GM19397 (cell line): ENCODE measurements at regions not wholly inside any gene's neighbourhood (a gene's known extent, or its start where the extent isn't known, plus 50 kb on each side); places are given as distances from the start of the nearest gene placed in this dataset.
"Not testable (repeated sequence)": the region's sequence is repeated elsewhere in the genome, so short reads cannot be mapped to it uniquely, and the experiment has no call there.

Source experiments
- ATAC-seq: cut with Tn5 transposase; IDR thresholded peaks from one replicate; pipeline ENCODE4 v1.9.1; 2021; ENCODE audit warnings: mild to moderate bottlenecking, moderate library complexity; ENCODE audit not compliant: unreplicated experiment

DNA sequence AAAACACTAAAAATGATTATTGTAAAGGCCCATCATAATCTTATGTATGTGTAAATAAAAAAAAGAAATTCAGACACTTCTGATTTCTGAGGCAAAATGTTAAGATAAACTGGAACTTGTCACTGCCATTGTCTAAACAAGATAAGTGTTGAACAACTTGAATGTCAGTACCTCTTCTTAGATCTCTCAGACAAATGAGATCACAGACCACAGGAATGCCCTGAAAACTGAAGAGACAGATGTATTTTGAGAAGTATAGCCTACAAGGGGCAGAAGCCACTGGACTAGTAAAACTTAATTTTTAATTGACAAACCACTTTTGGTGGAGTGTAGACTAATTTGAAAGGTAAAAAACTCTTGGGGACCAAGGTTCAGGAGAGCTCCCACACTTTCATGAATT is 375.5 kb upstream of the SLITRK5 start:
- ATAC-seq: no peak

DNA sequence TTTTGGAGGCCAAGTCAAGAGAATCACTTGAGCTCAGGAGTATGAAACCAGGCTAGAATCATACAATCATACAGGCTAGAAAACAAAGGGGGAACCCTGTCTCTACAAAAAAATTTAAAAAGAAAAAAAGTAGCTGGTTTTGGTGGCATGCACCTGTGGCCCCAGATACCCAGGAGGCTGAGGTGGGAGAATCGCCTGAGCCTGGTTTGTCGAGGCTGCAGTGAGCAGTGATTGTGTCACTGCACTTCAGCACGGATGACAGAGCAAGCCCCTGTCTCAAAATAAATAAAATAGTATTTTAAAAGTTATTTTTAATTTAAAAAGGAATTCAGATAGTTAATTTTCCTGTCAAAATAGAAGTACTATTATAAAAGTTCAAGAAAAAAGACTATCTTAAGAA is 369.1 kb upstream of the SLITRK5 start:
- no peak for ATAC-seq

DNA sequence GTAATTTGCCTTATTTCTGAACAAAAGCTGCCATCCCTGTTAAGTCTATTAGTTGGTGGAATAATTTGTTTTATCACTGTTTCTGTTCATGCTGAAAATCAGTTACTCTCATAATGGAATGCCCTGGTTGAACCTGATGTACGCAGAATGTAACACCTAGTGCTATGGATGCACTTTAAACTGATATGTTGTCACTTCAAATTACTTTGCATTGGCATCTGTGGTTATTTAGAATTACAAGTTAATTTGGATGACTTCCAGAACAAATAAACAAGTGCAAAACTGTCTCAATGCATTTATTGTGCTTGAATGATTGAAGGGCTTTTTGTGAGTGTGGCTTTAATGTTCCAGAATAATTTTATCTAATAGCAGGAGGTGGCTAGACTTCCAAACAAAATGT is 368.2 kb upstream of the SLITRK5 start:
- ATAC-seq: no peak

- no peak for ATAC-seq
Measured at GRCh38 chr13:87311165-87311564, 360.0 kb upstream of the SLITRK5 start.

DNA sequence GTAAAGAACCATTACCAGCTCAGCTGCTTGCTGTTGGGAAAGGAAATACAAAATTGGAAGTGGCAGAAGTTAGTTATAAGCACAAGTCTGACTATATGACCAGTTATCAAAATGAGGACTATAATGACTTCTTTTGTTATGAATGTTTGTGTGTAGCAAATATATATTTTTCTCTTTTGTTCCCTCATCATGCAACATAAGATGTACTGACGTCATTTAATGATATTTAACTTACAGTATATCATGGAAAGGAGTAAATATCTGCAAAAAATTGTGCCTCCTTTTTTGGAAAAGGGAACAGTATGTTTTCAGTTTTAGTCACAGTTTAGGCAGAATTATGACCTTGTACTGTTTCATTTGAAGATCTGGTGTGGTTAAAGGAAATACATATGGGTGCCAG is 356.3 kb upstream of the SLITRK5 start:
- no peak for ATAC-seq

DNA sequence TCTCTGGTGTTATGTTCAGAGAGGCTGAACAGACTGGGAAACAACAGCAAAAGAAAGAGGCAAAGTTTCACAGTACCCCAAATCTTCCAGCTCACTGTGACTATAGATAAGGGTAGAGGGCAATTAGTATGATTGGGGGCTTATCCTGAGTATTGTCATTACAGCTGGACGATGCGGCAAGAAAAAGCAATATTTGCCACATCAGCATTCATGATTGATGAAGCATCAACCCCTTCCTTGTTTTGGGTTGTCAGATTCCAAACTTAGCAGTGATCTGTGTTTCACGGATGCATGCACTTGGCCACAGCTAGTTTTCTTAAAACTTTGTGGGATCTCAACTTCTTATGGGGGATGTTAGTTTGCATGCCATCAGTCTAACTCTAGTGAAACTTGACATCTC is 348.8 kb upstream of the SLITRK5 start:
- ATAC-seq: no peak

- ATAC-seq: no peak
Measured at GRCh38 chr13:87324558-87324957, 346.6 kb upstream of the SLITRK5 start.

DNA sequence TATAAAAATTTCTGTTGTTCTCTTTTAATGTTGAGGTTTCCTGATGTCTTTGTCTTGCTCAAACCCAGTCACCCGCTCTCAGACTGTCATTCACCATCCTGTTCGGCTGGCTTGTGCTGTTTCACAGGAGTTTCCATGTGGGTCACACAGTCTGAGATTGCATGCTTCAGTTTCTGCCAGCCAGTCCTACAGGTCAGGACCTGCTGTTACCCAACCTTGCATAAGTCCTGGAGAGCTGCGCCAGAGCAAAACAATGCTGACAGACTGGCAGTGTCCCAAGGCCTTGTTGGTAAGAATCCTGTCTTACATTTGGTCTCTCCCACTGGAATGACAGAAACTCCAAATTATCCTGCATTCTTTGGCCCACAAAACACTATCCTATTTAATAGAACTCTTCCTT is 340.0 kb upstream of the SLITRK5 start:
- no peak for ATAC-seq

GRCh38 chr13:87333599-87333998 is 337.6 kb upstream of the SLITRK5 start:
- no peak for ATAC-seq

DNA sequence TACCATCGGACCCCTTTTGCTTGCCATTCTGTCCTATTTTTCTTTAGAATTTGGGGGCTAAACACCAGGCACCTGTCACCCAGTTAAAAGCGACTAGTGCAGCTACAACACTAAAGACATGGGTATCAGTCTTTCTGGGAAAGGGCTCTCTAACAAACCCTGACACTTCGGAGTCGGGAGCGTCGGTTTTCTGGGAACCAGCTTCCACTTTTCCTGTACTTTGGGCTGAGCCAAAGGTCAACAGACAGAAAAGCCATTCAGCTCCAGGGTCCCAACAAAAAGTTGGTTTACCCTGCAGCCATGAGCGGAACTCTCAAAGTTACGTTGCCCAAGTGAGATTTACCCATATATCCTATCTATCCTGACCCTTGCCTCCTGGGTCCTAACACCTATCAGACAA is 337.0 kb upstream of the SLITRK5 start:
- ATAC-seq: no peak

DNA sequence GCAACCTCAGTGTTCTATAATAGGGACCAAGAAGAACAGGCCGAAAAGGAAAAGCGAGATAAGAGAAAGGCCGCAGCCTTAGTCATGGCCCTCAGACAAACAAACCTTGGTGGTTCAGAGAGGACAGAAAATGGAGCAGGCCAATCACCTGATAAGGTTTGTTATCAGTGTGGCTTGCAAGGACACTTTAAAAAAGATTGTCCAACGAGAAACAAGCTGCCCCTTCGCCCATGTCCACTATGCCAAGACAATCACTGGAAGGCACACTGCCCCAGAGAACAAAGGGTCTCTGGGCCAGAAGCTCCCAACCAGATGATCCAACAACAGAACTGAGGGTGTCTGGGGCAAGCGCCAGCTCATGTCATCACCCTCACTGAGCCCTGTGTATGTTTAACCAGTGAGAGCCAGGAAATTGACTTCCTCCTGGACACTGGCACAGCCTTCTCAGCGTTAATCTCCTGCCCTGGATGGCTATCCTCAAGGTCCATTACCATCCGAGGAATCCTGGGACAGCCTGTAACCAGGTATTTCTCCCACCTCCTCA is 334.8 kb upstream of the SLITRK5 start:
- not testable (repeated sequence) for ATAC-seq

DNA sequence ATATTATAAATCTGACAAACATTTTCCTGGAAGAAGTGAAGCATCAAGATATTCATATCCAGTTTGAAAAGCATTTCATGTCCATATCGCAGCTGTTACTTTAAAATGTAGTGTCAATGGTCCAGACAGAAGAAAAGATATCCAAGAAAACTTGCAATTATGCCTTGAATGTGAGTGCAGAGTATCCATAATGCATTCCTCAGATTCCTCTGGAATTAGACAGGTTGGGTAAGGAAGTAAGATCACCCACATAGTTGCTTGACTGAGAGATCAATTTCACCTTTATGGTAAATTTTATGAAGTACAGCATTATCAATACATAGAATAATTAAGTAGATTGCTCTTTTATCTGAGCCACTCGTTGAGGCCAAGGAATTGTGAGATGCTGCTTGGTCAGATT is 327.0 kb upstream of the SLITRK5 start:
- ATAC-seq: no peak

DNA sequence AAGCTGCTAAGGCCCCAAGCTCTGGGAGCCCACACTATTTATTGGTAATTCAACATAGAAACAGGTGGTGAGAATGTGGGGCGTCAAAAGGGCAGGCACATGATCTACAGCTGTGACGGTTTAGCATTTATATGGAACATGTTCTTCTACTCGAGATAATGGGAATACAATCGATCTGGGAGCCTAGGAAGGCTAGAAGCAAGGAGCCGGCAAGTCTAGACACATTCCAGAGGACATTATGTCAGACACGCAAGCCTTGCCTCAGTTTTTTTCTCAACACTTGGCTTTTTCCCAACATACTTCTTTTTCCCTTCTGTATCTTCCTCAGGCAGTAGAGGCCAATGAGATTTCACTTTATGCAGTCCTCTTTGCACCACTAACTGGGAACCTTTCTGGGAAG is 315.7 kb upstream of the SLITRK5 start:
- ATAC-seq: no peak

GRCh38 chr13:87356314-87356713 is 314.9 kb upstream of the SLITRK5 start:
- no peak for ATAC-seq

DNA sequence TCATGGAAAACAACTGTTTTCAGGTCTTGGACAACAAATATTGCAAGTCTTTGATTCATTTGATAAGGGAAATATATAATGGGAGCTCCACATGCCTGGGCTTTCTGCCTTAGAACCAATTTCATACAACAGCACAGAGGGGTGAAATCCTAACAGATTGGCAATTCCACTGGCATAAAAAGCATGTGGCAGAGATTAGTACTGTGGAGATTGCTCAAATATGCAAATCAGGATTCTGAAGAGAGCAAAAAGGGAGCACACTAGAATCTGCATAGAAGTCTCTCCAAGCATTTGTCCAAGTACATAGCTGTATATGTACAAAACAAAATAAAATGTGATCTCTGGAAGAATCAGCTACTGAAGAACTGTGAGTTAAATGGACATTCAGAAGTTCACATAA is 312.9 kb upstream of the SLITRK5 start:
- ATAC-seq: no peak

- no peak for ATAC-seq
Measured at GRCh38 chr13:87361216-87361615, 310.0 kb upstream of the SLITRK5 start.

DNA sequence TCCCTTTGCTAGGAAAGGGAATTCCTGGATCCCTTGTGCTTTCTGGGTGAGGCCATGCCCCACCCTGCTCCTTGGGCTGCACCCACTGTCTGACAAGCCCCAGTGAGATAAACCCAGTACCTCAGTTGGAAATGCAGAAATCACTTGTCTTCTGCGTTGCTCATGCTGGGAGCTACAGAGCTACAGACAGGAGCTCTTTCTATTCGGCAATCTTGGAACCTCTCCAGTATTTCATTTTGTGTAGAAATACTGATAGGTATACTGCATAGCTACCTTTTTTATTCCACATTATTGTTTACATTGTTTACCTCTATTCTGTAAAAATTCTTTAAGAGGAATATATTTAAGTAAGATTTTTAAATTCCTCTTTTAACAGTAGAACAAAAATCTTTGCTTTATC is 302.5 kb upstream of the SLITRK5 start:
- ATAC-seq: no peak

DNA sequence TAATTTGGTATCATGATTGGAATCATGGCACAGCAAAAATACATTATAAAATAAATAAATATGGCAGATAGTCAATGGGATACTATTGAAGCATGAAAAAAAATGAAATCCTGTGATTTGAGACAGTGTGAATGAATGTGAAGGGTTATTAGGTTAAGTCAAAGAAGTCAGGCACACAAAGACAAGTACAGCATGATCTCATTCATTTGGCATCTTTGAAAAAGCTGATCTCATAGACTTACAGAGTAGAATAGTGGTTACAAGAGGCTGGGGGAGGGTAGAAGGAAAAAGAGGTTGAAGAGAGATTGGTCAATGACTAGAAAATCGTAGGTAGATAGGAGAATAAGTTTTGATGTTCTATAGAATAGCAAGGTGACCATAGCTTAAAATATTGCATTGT is 295.1 kb upstream of the SLITRK5 start:
- no peak for ATAC-seq

GRCh38 chr13:87384099-87384498 is 287.1 kb upstream of the SLITRK5 start:
- ATAC-seq: no peak

- no peak for ATAC-seq
Measured at GRCh38 chr13:87393358-87393757, 277.8 kb upstream of the SLITRK5 start.

DNA sequence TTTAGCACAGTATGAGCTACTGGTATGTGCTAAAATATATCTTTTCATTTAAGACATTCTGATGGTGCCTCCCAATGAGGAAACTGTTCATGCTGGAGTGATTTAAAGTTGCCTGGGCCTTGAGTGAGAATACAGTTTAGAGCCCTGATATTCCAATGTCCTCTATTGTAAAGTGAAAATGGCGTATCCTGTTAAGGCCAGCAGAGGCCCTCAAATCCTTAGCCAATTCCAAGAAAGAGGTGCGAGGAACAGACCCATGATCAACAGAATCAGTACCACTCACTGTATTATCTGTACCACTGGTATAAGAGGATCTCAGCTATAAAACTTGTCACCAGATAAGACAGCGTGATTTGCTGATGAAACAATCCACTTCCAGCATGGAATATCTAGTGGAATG is 273.1 kb upstream of the SLITRK5 start:
- no peak for ATAC-seq

GRCh38 chr13:87403748-87404432 is 267.3 kb upstream of the SLITRK5 start:
- ATAC-seq: no peak

DNA sequence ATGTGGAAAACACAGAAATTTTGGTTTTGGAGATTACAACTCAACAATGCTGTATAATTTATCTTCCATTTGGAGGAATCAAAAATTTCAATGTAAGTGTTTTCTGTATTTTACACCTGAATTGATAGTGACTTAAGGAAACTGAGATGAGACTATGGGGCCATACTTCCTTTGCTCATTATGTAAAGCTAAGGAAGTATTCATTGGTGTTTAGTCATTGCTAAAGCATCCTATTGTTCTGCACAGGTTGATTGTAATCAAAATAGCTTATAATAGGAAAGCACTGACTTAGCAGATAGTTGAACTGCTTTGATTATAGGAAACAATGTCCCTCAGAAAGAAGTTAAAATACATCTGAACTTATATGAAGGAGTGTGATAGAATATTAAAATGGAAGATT is 244.4 kb upstream of the SLITRK5 start:
- no peak for ATAC-seq
